GM12878 (cell line): ENCODE measurements at regions not wholly inside any gene's neighbourhood (a gene's known extent, or its start where the extent isn't known, plus 50 kb on each side); places are given as distances from the start of the nearest gene placed in this dataset.

ENCODE experiments used
- ATAC-seq: fragments of 200-7000 bp; cut with Tn5 transposase; 3 replicates; pipeline ENCODE4 v1.9.1; 2020; ENCODE audit warnings: mild to moderate bottlenecking, moderate library complexity
- BruUV-seq: library from RNA; stranded (reverse); fragments of 400-500 nt; replicated peaks from 2 replicates; lab custom pipeline; 2021; lab: Mats Ljungman, UMichigan
- CTCF ChIA-PET: fragments of 300-600 bp; sonication (Branson Sonifier 250); formaldehyde crosslinking; extraction: SDS; loops from one replicate; lab custom pipeline; 2021; ENCODE audit warnings: inconsistent platforms; lab: Yijun Ruan, JAX
- POLR2A ChIA-PET: fragments of 350-600 bp; formaldehyde crosslinking; extraction: SDS; loops from one replicate; lab custom pipeline; 2021; ENCODE audit warnings: inconsistent platforms; lab: Charles Lee
- RAD21 ChIA-PET: fragments of 300-600 bp; sonication (Branson Sonifier 250); formaldehyde crosslinking; loops from one replicate; lab custom pipeline; 2023; ENCODE audit warnings: antibody characterized with exemption; ENCODE audit not compliant: unreplicated experiment; lab: Charles Lee
- SMC1A ChIA-PET: fragments of 300-600 bp; sonication (Branson Sonifier 250); formaldehyde crosslinking; loops from one replicate; lab custom pipeline; 2023; ENCODE audit not compliant: unreplicated experiment, uncharacterized antibody; lab: Charles Lee
- DNase-seq: peaks from one replicate; pipeline ENCODE4 v3.0.0-alpha.2; 2011; ENCODE audit warnings: low read depth, low spot score
- FAIRE-seq: peaks from 3 replicates; lab custom pipeline; 2011; peaks lifted over from hg19 to GRCh38; lab: Jason Lieb, UNC
- H2AFZ ChIP-seq: 2 replicates; pipeline ENCODE4 v1.6.0; 2011; ENCODE audit warnings: low read depth, low read length, control low read depth; ENCODE audit not compliant: control insufficient read depth
- H3K27ac ChIP-seq: 2 replicates; pipeline ENCODE4 v1.5.1; 2011; ENCODE audit warnings: control low read depth; ENCODE audit not compliant: control insufficient read depth, insufficient read depth
- H3K27me3 ChIP-seq, 2 experiments: replicated peaks in 1 of 2; 2 replicates each; pipeline versions ENCODE4 v1.6.0 to v1.6.1; 2011; ENCODE audit warnings: low read length in 1 of 2; ENCODE audit not compliant: control insufficient read depth in 2 of 2, insufficient read depth in 2 of 2
- H3K36me3 ChIP-seq, 2 experiments: 2 replicates each; pipeline ENCODE4 v1.5.1; 2011; ENCODE audit warnings: low read length in 1 of 2; ENCODE audit not compliant: control insufficient read depth in 2 of 2, insufficient read depth in 2 of 2
- H3K4me1 ChIP-seq: 2 replicates; pipeline ENCODE4 v1.6.1; 2011; ENCODE audit warnings: mild to moderate bottlenecking, low read length, moderate library complexity, mixed read lengths; ENCODE audit not compliant: control insufficient read depth, insufficient read depth
- H3K4me2 ChIP-seq: 2 replicates; pipeline ENCODE4 v1.6.0; 2011; ENCODE audit warnings: control low read depth; ENCODE audit not compliant: control insufficient read depth, insufficient read depth
- H3K4me3 ChIP-seq: fragments of 200-600 bp; sonication (generic); 2 replicates; pipeline ENCODE4 v1.5.1; 2016
- H3K79me2 ChIP-seq: 2 replicates; pipeline ENCODE4 v1.6.0; 2011; ENCODE audit warnings: low read length; ENCODE audit not compliant: control insufficient read depth, insufficient read depth
- H3K9ac ChIP-seq: 2 replicates; pipeline ENCODE4 v1.8.0; 2011; ENCODE audit warnings: low read length, control low read depth, mixed read lengths; ENCODE audit not compliant: control insufficient read depth, insufficient read depth
- H3K9me3 ChIP-seq: replicated peaks from 3 replicates; pipeline ENCODE4 v1.5.1; 2011; ENCODE audit warnings: mild to moderate bottlenecking, low read length; ENCODE audit not compliant: control insufficient read depth, insufficient read depth
- H4K20me1 ChIP-seq: 2 replicates; pipeline ENCODE4 v1.6.0; 2011; ENCODE audit not compliant: control insufficient read depth, insufficient read depth
- MLLT1 ChIP-seq: fragments of 450-650 bp; IDR thresholded peaks from 2 replicates; pipeline ENCODE4 v1.6.1; 2016; ENCODE audit warnings: mild to moderate bottlenecking
- PRDM15 ChIP-seq: fragments of 450-650 bp; formaldehyde crosslinking; IDR thresholded peaks from 2 replicates; pipeline ENCODE4 v1.4.0; 2020; ENCODE audit warnings: mild to moderate bottlenecking, moderate library complexity
- STAT3 ChIP-seq: IDR thresholded peaks from 2 replicates; pipeline ENCODE4 v1.6.1; 2011; ENCODE audit warnings: low read depth, low read length, improper control_type of control experiment
- TARDBP ChIP-seq: IDR thresholded peaks from 2 replicates; pipeline ENCODE4 v1.6.1; 2016; ENCODE audit warnings: borderline replicate concordance
- WGBS: methylation state at CpG from one replicate; pipeline ENCODE4 v1.1.6; 2016; ENCODE audit warnings: low lambda C conversion rate; ENCODE audit not compliant: insufficient replicate concordance, insufficient coverage; ENCODE audit errors: missing lambda C conversion rate; 5-methylcytosine and 5-hydroxymethylcytosine counted together
- in situ Hi-C: fragments of 300-500 bp; cut with MboI; formaldehyde crosslinking; loops from 9 replicates; pipeline ENCODE4 v1.14.3; 2018; ENCODE audit warnings: mixed read lengths
- intact Hi-C: fragments of 100-400 bp; cut with micrococcal nuclease; formaldehyde crosslinking; loops from one replicate; pipeline ENCODE4 v1.14.2; 2022; ENCODE audit not compliant: unreplicated experiment

- no peak for TF ChIP-seq MLLT1
- no peak for TF ChIP-seq TARDBP
Observed at GRCh38 chr11:86148345-86148747, 79.5 kb upstream of the PICALM start (continued).

GRCh38 chr11:86147004-86147403, 78.1 kb upstream of the PICALM start:
- ChIA-PET SMC1A (interaction anchor here (0.6 to 6.5 kb wide), 4 partner anchors 14 to 88 kb away, joined by 3 to 44 read pairs (median 14); no protein-coding TSS in a partner anchor), RAD21 (interaction anchor here (1.2 to 1.5 kb wide), 2 partner anchors 11 to 77 kb away, joined by 3 to 4 read pairs; no protein-coding TSS in a partner anchor), POLR2A (interaction anchor here (1.1 kb wide), 1 partner anchor 30 kb away, joined by 3 read pairs; no protein-coding TSS in a partner anchor), CTCF (interaction anchor here (0.7 to 2.2 kb wide), 5 partner anchors 10 to 47 kb away, joined by 3 to 11 read pairs (median 4); no protein-coding TSS in a partner anchor)
- Histone ChIP-seq H3K4me1 (peaks cover 12% of the 10 kb centered on the region), H3K36me3 (no peaks in the 10 kb centered on the region), H3K4me2 (no peak overlapping the region), H3K4me3 (no peak overlapping the region), H3K79me2 (no peaks in the 10 kb centered on the region), H3K9ac (no peak overlapping the region), H2AFZ (no peak overlapping the region), H3K9me3 (no peaks in the 10 kb centered on the region), H3K27ac (no peak overlapping the region), H4K20me1 (no peaks in the 10 kb centered on the region), H3K27me3 (no peaks in the 10 kb centered on the region)
- no TSS peak for BruUV-seq
- ATAC-seq (no peak), DNase-seq (no peak), FAIRE-seq (no peak)
- TF ChIP-seq STAT3 (no peak), PRDM15 (CRISPR knock-in tag) (no peak)
- in situ Hi-C loops (no loop called here), intact Hi-C loops (loop anchor here (5.0 kb wide), 1 partner anchor 105 kb away; no protein-coding TSS in a partner anchor)
- 70% methylated on average over 3 of the region's 3 CpGs for WGBS
